GM19395 (cell line): ENCODE measurements at regions not wholly inside any gene's neighbourhood (a gene's known extent, or its start where the extent isn't known, plus 50 kb on each side); places are given as distances from the start of the nearest gene placed in this dataset.

ENCODE experiments used
- ATAC-seq: cut with Tn5 transposase; IDR thresholded peaks from one replicate; pipeline ENCODE4 v1.9.1; 2021; ENCODE audit warnings: mild to moderate bottlenecking, moderate library complexity; ENCODE audit not compliant: unreplicated experiment

DNA sequence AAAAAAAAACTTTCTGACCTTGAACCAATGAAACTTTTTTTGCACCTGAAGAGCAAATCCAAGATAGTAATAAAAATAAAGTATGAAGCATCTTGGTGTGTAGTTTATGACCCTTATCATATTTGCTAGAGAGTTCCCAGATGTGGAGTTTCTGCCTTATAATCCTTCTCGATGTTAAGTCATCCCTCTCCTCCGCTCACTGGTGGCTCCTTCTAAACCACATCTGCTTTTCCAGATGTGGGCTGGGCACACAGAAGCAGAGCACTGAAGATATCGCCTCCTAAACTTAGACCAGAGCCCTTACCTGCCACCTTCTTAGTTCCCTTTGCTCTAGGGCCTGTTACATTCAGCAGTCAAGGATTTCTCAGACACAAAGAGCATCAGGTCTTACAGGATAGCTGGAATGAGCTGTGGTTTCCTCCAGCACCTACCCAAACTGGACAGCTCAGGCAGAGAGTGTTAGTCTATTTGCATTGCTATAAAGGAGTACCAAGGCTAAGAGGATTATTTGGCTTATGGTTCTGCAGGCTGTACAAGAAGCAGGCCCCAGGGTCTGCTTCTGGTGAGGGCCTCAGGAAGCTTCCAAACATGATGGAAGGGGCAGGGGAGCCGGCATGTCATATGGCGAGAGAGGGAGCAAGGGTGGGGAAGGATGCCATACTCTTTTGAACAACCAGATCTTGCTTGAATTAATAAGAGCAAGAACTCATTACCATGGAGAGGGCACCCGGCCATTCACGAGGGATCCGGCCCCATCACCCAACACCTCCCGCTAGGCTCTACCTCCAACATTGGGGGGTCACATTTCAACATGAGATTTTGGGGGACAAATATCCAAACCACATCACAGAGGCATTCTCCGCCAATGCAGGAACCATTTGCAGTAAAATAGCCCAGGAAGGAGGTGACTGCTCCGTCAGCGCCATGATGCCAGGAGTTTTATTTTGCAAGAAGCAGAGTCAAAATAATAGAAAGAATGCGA, 75.6 kb upstream of the HELT start:
- ATAC-seq = no peak

DNA sequence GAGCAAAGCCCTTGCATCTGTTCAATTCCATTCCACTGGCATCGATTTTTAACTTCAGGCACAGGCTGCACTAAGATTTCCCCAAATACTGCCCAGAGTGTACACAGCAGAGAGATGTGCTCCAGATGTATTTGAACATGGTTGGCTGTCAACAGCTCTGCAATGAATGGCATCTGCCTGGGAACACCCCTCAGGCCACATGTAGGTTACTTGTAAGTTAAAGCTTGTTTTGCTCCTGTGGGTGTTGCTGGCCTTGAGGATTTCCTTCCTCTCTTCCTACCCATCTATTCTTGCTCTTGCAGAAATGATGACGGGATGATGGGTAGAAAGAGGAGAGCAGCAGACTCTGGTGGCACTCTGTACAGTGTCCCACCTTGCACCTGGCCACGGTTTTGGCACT, 69.3 kb upstream of the HELT start:
- no peak for ATAC-seq

DNA sequence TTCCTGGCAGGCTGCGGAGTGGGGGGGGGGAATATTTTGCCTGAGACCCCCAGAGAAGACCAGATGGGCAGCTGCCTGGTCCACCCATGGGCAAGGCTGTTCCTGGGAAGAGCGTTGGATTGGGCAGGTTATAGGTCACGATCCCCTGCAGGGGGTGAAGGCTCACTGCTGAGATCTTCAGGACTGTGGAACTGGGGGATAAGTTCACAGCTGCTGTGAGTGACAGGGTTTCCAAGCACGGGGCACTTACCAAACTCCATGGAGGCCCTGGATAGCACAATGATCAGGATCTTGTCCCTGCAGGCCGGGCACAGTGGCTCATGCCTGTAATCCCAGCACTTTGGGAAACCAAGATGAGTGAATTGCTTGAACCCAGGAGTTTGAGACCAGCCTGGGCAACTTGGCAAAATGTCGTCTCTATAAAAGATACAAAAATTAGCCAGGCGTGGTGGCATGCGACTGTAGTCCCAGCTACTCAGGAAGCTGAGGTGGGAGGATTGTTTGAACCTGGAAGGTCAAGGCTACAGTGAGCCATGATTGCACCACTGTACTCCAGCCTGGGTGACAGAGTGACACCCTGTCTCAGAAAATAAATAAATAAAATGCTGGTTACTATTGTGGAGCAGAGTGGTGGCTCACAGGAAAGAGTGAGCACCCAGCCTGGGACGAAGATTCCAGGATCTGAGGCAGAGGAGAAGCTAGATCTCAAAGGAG, 68.0 kb upstream of the HELT start:
- no peak for ATAC-seq

DNA sequence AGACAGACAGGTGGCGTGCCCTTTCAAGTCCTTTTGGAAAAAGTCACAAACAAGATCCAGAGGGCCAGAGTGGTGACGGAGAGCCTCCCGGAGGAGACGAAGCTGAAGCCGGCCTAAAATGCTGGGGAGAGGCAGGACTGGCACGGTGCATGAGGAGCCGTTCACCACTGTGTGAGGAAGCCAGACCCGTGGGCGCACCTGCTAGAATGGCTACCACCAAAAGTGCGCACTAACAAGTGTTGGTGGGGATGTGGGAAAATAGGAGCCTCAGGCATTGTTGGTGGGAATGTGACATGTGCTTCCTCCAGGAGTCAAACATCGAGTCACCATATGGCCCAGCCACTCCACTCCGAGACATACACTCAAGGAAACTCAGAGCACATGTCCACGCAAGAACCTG, 67.4 kb upstream of the HELT start:
- no peak for ATAC-seq

DNA sequence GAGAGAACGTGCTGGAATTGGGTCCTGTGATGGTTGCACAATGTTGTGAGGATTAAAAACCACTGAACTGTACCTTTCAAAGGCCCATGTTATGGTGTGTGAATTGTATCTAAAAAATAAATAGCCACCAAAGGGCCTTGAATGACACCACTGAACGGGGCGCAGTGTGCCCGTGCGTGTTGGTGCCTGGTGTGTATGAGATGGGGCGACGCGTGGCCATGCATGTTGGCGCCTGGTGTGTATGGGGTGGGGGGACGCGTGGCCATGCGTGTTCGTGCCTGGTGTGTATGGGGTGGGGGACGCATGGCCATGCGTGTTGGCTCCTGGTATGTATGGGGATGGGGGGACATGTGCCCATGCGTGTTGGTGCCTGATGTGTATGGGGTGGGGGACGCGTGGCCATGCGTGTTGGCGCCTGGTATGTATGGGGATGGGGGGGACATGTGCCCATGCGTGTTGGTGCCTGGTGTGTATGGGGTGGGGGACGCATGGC, 66.6 kb upstream of the HELT start:
- ATAC-seq = no peak

DNA sequence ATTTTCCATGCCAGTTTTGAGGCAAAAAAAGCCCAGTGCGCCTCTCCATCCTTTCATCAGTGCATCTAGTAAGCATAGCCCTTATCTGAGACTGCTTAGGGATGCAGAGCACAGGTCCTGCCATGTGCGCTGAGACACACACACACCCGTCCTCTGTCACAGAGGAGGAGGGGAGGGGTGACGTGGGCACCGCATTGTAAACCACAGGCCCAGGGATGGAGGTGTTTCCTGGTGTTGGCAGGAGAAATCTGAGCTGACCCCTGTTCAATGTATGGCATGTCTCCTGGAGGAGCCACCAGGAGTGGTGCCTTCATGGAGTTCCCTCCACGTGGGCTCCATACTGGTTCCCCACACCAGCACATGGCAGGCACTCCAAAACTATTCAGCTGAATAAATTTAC, 65.8 kb upstream of the HELT start:
- ATAC-seq = no peak

DNA sequence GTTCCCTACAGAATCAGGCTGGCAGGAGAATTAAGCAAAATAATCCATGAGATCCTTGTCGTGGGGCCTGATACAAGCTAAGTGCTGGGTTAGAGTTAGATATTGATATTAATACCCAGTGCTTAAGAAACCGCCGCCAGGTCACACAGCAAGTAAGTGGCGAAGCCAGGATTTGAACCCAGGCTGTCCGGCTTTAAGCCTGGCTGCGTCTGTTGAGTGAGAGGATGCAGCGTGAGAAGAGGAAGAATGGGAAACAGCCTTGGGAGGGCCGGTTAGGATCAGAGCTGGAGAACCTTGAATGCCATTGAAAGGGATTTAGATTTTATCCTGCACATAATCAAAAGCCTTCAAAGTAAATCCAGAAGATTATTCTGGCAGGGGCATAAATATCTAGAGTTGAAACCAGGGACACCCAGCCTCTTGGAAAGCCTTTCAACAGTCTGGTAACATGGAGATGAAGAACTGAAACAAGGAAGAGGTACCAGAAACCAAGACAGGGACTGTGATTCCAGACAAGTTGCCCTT, 64.8 kb upstream of the HELT start:
- ATAC-seq = no peak

DNA sequence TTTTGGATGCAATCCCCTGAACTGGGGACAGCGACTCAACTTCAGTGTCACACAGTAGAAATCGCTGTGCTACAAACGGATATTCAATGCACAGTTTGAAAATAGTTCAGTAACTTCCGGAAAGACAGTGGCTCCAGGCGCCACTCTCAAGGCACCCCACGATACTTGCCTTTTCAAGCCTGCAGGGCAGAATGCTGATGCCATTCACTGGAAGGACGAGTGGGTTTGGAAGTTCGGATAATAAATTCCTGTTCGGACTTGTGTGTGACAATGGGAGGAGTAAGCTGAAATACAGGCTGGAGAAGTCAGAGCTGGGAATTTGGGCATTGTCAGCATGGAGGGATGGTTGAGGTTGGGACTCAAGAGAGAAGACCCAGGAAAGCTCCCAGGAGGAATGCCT, 64.3 kb upstream of the HELT start:
- ATAC-seq = no peak

DNA sequence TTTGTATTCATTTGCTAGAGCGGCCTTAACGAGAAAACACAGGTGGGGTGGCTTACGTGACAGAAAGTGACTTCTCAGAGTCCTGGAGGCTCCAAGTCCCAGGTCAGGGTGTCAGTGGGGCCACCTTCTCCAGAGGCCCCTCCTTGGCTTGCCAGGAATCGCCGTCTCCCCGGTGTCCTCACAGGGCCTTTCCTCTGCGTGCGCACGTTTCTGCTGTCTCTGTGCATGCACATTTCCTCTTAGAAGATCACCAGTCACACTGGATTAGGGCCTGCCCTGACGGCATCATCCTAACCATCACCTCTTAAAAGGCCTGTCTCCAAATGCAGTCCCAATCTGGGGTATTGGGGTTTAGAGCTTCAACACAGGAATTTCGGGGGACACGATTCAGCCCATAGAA, 63.8 kb upstream of the HELT start:
- no peak for ATAC-seq

DNA sequence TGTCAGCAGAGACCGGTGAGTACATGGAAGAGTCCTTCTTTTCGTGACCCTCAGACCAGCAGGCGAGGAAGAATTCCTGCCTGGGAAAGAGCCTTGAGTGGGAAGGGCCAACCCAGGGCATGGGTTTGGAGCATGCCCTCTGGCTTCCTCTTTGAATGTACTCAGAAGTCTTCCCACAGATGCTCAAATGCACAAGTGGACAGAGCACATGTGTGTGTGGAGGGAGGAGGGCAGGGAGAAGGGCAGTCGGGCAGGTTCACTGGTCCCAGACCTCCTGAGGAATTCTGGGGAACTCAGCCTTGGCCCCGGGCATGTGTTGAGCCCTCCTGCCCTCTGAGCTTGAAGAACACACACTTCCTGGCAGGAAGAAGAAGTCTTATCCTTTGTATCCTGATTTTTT, 63.2 kb upstream of the HELT start:
- ATAC-seq = no peak

DNA sequence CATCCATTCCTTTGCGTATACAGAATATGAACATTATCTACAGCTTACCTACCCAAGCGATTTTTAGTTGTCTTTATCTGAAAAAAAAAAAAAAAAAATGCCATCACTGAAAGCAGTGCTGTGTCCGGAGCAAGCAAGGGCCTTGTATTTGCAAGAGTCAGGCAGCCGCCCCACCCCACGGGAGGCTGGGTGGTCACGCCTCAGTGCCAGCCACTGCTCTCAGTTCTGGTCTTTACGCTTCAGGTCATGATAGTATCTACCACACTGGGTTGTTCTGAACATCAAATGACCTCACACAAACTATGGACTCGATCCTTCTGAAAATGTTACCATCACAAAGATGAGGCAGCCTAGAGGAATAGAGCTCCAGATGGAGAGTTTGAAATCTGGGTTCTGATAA, 62.7 kb upstream of the HELT start:
- ATAC-seq = peak; percentile 82

DNA sequence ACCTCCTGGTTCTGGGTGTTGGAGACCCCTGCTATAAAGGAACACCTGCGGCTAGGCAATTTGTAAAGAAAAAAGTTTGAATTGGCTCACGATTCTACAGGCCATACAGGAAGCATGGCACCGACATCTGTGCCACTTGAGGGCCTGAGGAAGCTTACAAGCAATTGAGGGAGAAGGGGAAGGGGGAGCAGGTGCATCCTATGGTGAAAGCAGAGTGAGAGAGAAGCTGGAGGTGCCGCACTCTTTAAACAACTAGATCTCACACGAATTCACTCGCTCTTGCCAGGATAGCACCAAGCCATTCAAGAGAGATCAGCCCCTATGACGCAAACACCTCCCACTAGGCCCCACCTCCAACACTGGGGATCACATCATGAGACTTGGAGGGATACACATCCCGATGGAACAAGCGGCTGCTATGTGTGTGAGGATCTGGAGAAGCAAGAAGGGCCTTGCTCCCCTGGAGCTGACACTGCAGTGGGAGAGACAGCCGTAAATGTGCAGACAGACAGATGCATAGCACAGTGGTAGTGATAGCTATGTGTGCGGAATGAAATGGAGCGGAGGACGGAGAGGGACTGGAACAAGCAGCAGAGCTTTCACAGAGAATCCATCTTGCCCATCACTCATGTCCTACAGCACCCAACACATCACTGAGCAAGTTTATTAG, 60.7 kb upstream of the HELT start:
- ATAC-seq = no peak

DNA sequence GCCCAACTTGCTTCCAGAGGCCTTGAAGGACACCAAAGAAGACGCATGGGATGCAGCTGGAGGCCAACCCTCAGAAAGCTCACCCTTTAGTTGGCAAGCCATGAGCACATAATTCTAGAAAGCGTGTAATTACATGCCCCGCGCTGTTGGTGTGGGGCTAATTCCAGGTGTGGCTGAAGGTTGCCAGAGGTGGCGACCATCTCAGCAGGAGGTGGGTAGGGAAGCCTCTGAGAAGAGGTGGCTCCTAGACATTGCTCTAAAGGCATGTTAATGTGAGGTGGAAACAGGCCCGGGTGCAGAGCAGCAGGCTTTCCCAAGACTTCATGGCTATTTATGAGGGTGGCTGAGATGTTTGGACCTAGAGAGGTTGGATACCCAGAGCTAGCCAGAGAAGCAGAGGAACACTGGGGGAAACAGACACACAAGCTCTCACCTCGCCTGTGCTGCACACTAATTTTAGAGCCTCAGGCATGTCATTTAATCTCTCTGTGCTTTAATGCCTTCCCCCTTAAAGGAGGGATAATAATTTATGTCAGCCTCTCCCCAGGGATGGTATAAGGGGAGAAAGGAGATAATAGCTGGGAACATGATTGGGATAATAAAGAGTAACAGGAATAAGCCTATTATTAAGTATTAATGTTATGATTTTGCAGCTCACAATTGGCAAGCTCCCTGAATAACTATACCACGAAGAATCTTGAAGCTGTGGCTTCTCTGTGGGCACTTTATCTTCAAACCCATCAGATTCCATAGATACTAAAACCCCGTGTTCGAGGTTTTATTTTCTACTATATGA, 60.0 kb upstream of the HELT start:
- ATAC-seq = no peak

DNA sequence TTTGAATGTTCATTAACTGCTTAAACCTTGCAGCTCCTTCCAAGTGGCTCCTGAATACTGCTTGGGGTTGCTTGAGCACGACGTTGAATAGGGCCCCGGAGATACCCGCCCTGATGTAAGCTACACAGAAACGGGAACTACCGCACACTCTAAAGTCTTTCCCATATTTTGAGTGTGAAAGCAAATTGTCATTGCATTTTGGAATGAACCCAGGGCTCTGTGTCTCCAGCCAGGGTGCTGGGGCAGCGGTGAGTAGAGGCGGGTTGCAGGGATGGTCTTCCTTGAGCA, 59.4 kb upstream of the HELT start:
- no peak for ATAC-seq

DNA sequence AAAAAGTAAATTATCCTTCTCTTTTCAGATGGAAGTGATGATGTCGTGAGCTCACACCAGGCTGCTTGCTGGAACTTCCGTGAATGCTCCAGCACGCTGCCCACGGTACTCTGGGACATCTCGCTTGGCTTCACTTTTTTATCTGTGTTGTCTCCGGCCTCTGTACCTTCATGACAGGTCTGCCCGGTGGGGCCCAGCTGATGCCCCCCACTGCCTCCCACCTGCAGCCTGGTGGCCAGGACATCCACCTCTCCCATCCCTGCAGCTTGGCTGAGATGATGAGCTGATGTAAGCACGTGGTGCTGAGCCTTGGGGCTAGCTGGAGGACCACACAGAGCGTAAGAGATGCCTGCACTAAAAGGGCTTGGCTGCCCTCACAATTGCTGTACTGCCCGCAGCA, 59.0 kb upstream of the HELT start:
- no peak for ATAC-seq

DNA sequence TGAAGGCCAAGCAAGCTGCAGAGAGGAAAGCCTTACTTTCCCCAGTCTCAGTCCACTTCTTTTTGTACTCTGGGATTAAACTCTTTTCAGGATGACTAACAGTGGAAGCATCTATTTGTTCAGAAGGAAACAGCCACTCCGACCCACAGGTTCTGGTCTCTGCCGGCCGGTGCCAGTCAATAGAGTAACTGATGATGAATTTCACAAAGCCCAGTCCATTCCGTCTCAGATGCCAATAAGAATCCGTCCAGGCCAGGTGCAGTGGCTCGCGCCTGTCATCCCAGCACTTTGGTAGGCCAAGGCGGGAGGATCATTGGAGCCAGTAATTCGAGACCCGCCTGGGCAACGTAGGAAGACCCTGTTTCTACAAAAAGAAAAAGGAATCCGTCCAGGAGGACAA, 58.5 kb upstream of the HELT start:
- no peak for ATAC-seq

DNA sequence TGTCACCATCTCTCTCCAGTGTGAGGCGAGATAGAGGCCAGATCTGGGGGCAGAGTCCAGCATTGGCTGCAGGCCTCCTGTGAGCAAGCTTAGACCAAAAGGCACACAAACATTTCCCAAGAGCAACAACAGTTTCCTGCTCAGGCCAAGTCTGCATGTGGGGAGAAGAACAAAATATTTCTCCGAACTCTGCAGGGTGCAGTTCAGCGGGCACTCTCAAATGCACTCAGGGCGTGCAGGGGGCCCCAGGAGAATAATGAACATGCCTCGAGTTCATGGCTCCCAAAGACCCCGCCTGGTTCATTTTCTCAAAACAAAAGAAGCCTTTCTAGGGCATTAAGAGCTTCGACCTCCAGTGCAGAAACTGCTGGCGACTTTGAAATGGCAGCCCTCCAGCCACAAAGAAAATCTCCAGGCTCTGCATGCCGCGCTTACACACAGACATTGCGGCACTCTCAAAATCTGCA, 57.8 kb upstream of the HELT start:
- no peak for ATAC-seq

DNA sequence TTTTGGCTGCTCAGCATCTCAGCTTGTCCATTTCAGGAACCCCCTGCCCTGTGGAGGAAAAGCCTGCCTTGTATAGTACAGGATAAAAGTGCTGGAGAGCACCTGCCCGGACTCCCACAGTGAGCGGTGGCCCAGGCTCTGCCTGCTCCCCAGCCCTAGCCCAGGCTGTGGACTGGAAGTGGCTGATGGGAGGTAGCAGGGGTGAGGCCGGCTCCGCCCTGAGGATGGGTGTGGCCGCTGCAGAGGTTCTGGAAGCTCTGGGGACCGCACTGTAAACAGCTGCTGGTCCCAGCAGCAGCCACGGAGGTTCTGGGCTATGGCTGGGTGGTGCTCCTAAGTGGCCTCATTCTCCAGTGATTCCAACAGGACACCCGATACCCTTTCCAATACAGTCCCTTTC, 56.6 kb upstream of the HELT start:
- ATAC-seq = no peak

DNA sequence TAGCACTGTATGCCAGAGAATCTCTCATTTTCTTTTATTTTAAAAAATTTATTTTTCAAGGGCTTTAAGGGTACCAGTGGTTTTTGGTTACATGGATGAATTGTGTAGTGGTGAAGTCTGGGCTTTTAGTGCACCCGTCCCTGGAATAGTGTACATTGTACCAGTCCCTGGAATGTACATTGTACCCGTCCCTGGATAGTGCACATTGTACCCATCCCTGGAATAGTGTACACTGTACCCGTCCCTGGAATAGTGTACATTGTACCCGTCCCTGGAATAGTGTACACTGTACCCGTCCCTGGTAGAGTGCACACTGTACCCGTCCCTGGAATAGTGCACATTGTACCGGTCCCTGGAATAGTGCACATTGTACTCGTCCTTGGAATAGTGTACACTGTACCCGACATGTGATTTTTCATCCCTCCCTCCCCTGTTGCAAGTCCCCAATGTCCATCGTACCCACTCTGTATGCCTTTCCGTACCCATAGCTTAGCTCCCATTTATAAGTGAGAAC, 56.1 kb upstream of the HELT start:
- ATAC-seq = no peak
